ENCODE measurements at regions not wholly inside any gene's neighbourhood (a gene's known extent, or its start where the extent isn't known, plus 50 kb on each side); places are given as distances from the start of the nearest gene placed in this dataset.
"Not testable (repeated sequence)": the region's sequence is repeated elsewhere in the genome, so short reads cannot be mapped to it uniquely, and the experiment has no call there.

- DNase-seq (ENCODE audit: low spot score); FAIRE-seq: not testable (repeated sequence)
Measured at GRCh38 chr10:46740368-46740767, 161.4 kb downstream of the SYT15 start.

GRCh38 chr10:46749003-46749402 lies 162.2 kb upstream of the PTPN20 start:
- FAIRE-seq; DNase-seq (ENCODE audit: low spot score): not testable (repeated sequence)

- FAIRE-seq; DNase-seq (ENCODE audit: low spot score): not testable (repeated sequence)
Measured at GRCh38 chr10:46749470-46749869, 161.8 kb upstream of the PTPN20 start.

GRCh38 chr10:46753763-46754162 lies 157.5 kb upstream of the PTPN20 start:
- FAIRE-seq; DNase-seq (ENCODE audit: low spot score): not testable (repeated sequence)

GRCh38 chr10:46761471-46761870 lies 149.8 kb upstream of the PTPN20 start:
- not testable (repeated sequence) for DNase-seq (ENCODE audit: low spot score); FAIRE-seq

- FAIRE-seq; DNase-seq (ENCODE audit: low spot score): not testable (repeated sequence)
Measured at GRCh38 chr10:46768515-46769291, 142.5 kb upstream of the PTPN20 start.

GRCh38 chr10:46773178-46773896 lies 137.9 kb upstream of the PTPN20 start:
- not testable (repeated sequence) for DNase-seq (ENCODE audit: low spot score); FAIRE-seq

GRCh38 chr10:46773897-46774236 lies 137.4 kb upstream of the PTPN20 start:
- not testable (repeated sequence) for DNase-seq (ENCODE audit: low spot score); FAIRE-seq

- DNase-seq (ENCODE audit: low spot score); FAIRE-seq: not testable (repeated sequence)
Measured at GRCh38 chr10:46774366-46774765, 136.9 kb upstream of the PTPN20 start.

GRCh38 chr10:46774945-46775667 lies 136.1 kb upstream of the PTPN20 start:
- DNase-seq (ENCODE audit: low spot score); FAIRE-seq: not testable (repeated sequence)

GRCh38 chr10:46775668-46776059 lies 135.6 kb upstream of the PTPN20 start:
- not testable (repeated sequence) for DNase-seq (ENCODE audit: low spot score); FAIRE-seq

- FAIRE-seq; DNase-seq (ENCODE audit: low spot score): not testable (repeated sequence)
Measured at GRCh38 chr10:46779571-46779970, 131.7 kb upstream of the PTPN20 start.

- not testable (repeated sequence) for DNase-seq (ENCODE audit: low spot score); FAIRE-seq
Measured at GRCh38 chr10:46780164-46780563, 131.1 kb upstream of the PTPN20 start.

GRCh38 chr10:46781001-46781400 lies 130.2 kb upstream of the PTPN20 start:
- not testable (repeated sequence) for DNase-seq (ENCODE audit: low spot score); FAIRE-seq

GRCh38 chr10:46782001-46782874 lies 129.0 kb upstream of the PTPN20 start:
- FAIRE-seq; DNase-seq (ENCODE audit: low spot score): not testable (repeated sequence)

GRCh38 chr10:46784665-46785064 lies 126.6 kb upstream of the PTPN20 start:
- not testable (repeated sequence) for FAIRE-seq

GRCh38 chr10:46786125-46786517 lies 125.1 kb upstream of the PTPN20 start:
- not testable (repeated sequence) for FAIRE-seq; DNase-seq (ENCODE audit: low spot score)

More at GRCh38 chr10:46784665-46785064, 126.6 kb upstream of the PTPN20 start:
- DNase-seq (ENCODE audit: low spot score), result not testable (repeated sequence)

- peak; percentile 60 for DNase-seq (ENCODE audit: low spot score)
- FAIRE-seq, result not testable (repeated sequence)
Measured at GRCh38 chr10:46786518-46787320, 124.5 kb upstream of the PTPN20 start.

GRCh38 chr10:46787321-46787615 lies 124.0 kb upstream of the PTPN20 start:
- no peak for DNase-seq (ENCODE audit: low spot score)

More at GRCh38 chr10:46787321-46787615, 124.0 kb upstream of the PTPN20 start:
- FAIRE-seq, result no peak

Measured in urothelium cell line (cell line).